Endodermal cell (in vitro differentiated cells): ENCODE measurements at regions not wholly inside any gene's neighbourhood (a gene's known extent, or its start where the extent isn't known, plus 50 kb on each side); places are given as distances from the start of the nearest gene placed in this dataset.

Experiments
- DNase-seq: peaks from one replicate; pipeline ENCODE4 v3.0.0-alpha.2; 2017
- H3K27ac ChIP-seq: 2 replicates; pipeline ENCODE4 v1.5.1; 2013; ENCODE audit warnings: mild to moderate bottlenecking, low read depth, low read length, moderate library complexity
- H3K27me3 ChIP-seq: 2 replicates; pipeline ENCODE4 v1.6.1; 2013; ENCODE audit warnings: mild to moderate bottlenecking, low read length, moderate library complexity; ENCODE audit not compliant: insufficient read depth, control insufficient read depth, poor library complexity, severe bottlenecking
- H3K36me3 ChIP-seq: 2 replicates; pipeline ENCODE4 v1.7.0; 2013; ENCODE audit warnings: mild to moderate bottlenecking, low read length, moderate library complexity; ENCODE audit not compliant: control insufficient read depth, insufficient read depth
- H3K4me1 ChIP-seq: one replicate; pipeline ENCODE4 v1.7.0; 2013; ENCODE audit warnings: low read length; ENCODE audit not compliant: control insufficient read depth, insufficient read depth
- H3K4me3 ChIP-seq: 2 replicates; pipeline ENCODE4 v1.5.1; 2013; ENCODE audit warnings: mild to moderate bottlenecking, low read length, moderate library complexity
- H3K9ac ChIP-seq: 2 replicates; pipeline ENCODE4 v1.6.1; 2013; ENCODE audit warnings: mild to moderate bottlenecking, low read length, moderate library complexity; ENCODE audit not compliant: poor library complexity, severe bottlenecking; ENCODE audit errors: extremely low read depth
- H3K9me3 ChIP-seq: 2 replicates; pipeline ENCODE4 v1.6.1; 2013; ENCODE audit warnings: mild to moderate bottlenecking, low read length, moderate library complexity; ENCODE audit not compliant: control insufficient read depth
- H3K27ac Mint-ChIP-seq: 2 replicates; pipeline ENCODE4 v1.8.0; 2020; ENCODE audit warnings: mixed read lengths
- H3K27me3 Mint-ChIP-seq: 2 replicates; pipeline ENCODE4 v1.8.0; 2021; ENCODE audit warnings: mild to moderate bottlenecking, mixed read lengths; ENCODE audit not compliant: insufficient read depth
- H3K36me3 Mint-ChIP-seq: 2 replicates; pipeline ENCODE4 v1.8.0; 2020; ENCODE audit warnings: low read depth, mixed read lengths
- H3K4me1 Mint-ChIP-seq: 2 replicates; pipeline ENCODE4 v1.8.0; 2020; ENCODE audit warnings: mixed read lengths
- H3K4me3 Mint-ChIP-seq: 2 replicates; pipeline ENCODE4 v1.8.0; 2020; ENCODE audit warnings: mild to moderate bottlenecking, moderate library complexity, mixed read lengths
- H3K9me3 Mint-ChIP-seq: 2 replicates; pipeline ENCODE4 v1.8.0; 2020; ENCODE audit warnings: mild to moderate bottlenecking, mixed read lengths
- CTCF ChIP-seq: fragments of 200-600 bp; sonication (generic); conservative IDR thresholded peaks from 2 replicates; pipeline ENCODE4 v1.5.0; 2021; ENCODE audit warnings: antibody characterized with exemption, mild to moderate bottlenecking
- WGBS, 2 experiments: methylation state at CpG; one replicate each; pipeline versions ENCODE4 v1.1.5 to v1.1.7; 2013; ENCODE audit warnings: missing lambda C conversion rate in 2 of 2, mixed read lengths in 1 of 2; ENCODE audit not compliant: insufficient coverage in 1 of 2, insufficient read length in 1 of 2; 5-methylcytosine and 5-hydroxymethylcytosine counted together

GRCh38 chr2:117603060-117603459 lies 211.4 kb upstream of the DDX18 start:
- TF ChIP-seq CTCF = no peak
- 83% methylated on average over 3 of the region's 3 CpGs; no CpG with 5 or more reads in 1 of the 2 experiments for WGBS, 2 experiments
- no peak overlapping the region for H3K4me3 Mint-ChIP-seq
- Histone ChIP-seq H3K4me3 (no peak overlapping the region), H3K36me3 (no peaks in the 10 kb centered on the region), H3K9me3 (no peaks in the 10 kb centered on the region), H3K27ac (no peak overlapping the region), H3K9ac (no peak overlapping the region), H3K27me3 (no peaks in the 10 kb centered on the region), H3K4me1 (peaks cover 8% of the 10 kb centered on the region)
- H3K36me3 Mint-ChIP-seq = peaks cover 38% of the 10 kb centered on the region
- H3K4me1 Mint-ChIP-seq = peaks cover 36% of the 10 kb centered on the region
- DNase-seq = no peak
- H3K27ac Mint-ChIP-seq = no peak overlapping the region
- no peaks in the 10 kb centered on the region for H3K27me3 Mint-ChIP-seq
- peaks cover 8% of the 10 kb centered on the region for H3K9me3 Mint-ChIP-seq

- no peak overlapping the region for H3K27ac Mint-ChIP-seq
- 82 to 90% methylated on average over 4 to 5 of the region's 5 CpGs for WGBS, 2 experiments
- no peaks in the 10 kb centered on the region for H3K27me3 Mint-ChIP-seq
- Histone ChIP-seq H3K4me1 (peaks cover 8% of the 10 kb centered on the region), H3K9me3 (no peaks in the 10 kb centered on the region), H3K36me3 (no peaks in the 10 kb centered on the region), H3K4me3 (no peak overlapping the region), H3K27me3 (no peaks in the 10 kb centered on the region), H3K9ac (no peak overlapping the region), H3K27ac (no peak overlapping the region)
- no peak overlapping the region for H3K4me3 Mint-ChIP-seq
- H3K9me3 Mint-ChIP-seq = peaks cover 5% of the 10 kb centered on the region
- DNase-seq = no peak
- H3K36me3 Mint-ChIP-seq = peaks cover 33% of the 10 kb centered on the region
- H3K4me1 Mint-ChIP-seq = peaks cover 40% of the 10 kb centered on the region
- TF ChIP-seq CTCF = no peak
These were observed 210.9 kb upstream of the DDX18 start for GRCh38 chr2:117603567-117603966.

- H3K36me3 ChIP-seq = no peaks in the 10 kb centered on the region
- WGBS, 2 experiments = 67 to 71% methylated on average over 2 of the region's 2 CpGs
- DNase-seq = no peak
- no peak overlapping the region for H3K9ac ChIP-seq
- no peak for TF ChIP-seq CTCF
- Mint-ChIP-seq H3K27ac (no peak overlapping the region), H3K27me3 (no peaks in the 10 kb centered on the region), H3K4me3 (no peak overlapping the region), H3K4me1 (peaks cover 27% of the 10 kb centered on the region), H3K9me3 (no peaks in the 10 kb centered on the region), H3K36me3 (peaks cover 16% of the 10 kb centered on the region)
- no peaks in the 10 kb centered on the region for H3K27me3 ChIP-seq
- H3K4me1 ChIP-seq = peaks cover 14% of the 10 kb centered on the region
- no peak overlapping the region for H3K4me3 ChIP-seq
- no peaks in the 10 kb centered on the region for H3K9me3 ChIP-seq
- no peak overlapping the region for H3K27ac ChIP-seq
These were observed 207.3 kb upstream of the DDX18 start for GRCh38 chr2:117607202-117607601.
